ENCODE measurements at regions not wholly inside any gene's neighbourhood (a gene's known extent, or its start where the extent isn't known, plus 50 kb on each side); places are given as distances from the start of the nearest gene placed in this dataset.

DNA sequence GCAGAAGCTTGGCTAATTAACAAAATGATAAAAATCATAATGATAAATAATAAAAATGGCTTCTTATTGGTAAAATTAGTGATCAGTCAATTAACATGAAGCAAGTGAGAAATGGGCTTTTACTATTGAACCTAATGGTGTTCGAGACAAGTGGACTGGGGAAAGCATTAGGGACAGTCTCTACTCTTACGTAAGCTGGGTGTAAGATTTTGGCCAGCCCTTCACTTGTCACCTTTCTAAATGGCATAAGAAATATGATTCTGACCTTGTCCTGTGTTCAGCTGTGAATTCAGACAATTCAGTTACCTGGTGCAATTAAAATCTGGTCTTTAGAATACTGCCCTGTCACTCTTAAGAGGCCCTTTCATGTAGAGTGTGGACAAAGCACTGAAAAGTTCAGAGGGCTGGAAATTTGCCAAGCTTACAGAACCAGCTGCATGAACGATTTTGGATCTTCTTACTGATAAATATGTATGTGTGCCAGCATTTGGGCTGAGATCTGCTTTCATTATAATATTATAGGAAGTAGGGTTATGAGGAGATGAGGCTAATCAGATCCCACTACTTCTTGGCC, 115.9 kb downstream of the QRSL1 start:
- TF ChIP-seq, protein P1, sequence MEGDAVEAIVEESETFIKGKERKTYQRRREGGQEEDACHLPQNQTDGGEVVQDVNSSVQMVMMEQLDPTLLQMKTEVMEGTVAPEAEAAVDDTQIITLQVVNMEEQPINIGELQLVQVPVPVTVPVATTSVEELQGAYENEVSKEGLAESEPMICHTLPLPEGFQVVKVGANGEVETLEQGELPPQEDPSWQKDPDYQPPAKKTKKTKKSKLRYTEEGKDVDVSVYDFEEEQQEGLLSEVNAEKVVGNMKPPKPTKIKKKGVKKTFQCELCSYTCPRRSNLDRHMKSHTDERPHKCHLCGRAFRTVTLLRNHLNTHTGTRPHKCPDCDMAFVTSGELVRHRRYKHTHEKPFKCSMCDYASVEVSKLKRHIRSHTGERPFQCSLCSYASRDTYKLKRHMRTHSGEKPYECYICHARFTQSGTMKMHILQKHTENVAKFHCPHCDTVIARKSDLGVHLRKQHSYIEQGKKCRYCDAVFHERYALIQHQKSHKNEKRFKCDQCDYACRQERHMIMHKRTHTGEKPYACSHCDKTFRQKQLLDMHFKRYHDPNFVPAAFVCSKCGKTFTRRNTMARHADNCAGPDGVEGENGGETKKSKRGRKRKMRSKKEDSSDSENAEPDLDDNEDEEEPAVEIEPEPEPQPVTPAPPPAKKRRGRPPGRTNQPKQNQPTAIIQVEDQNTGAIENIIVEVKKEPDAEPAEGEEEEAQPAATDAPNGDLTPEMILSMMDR (IDR thresholded peaks at IDR 0.05), result no peak
- no peak for TF ChIP-seq EZH2 (IDR thresholded peaks at IDR 0.05; ENCODE audit: borderline replicate concordance, insufficient read depth, low read depth, low read length, poor library complexity, severe bottlenecking)
